Heart right ventricle (tissue), 16 donors: ENCODE measurements at regions not wholly inside any gene's neighbourhood (a gene's known extent, or its start where the extent isn't known, plus 50 kb on each side); places are given as distances from the start of the nearest gene placed in this dataset.

ENCODE experiments used
- ATAC-seq, 8 donors: fragments of 200-7000 bp; cut with Tn5 transposase; one replicate each; pipeline ENCODE4 v1.9.1; 2020; ENCODE audit warnings: mild to moderate bottlenecking in 8 of 8, moderate library complexity in 8 of 8, moderate number of reproducible peaks in 1 of 8
- DNase-seq, 2 donors: peaks; one replicate each; pipeline ENCODE4 v3.0.0-alpha.2; 2020
- H3K27ac ChIP-seq, 10 donors: fragments of 200-600 bp; sonication (generic) in 2 of 10; one replicate each; pipeline versions ENCODE4 v1.5.0 to v1.8.0; 2020 to 2022; ENCODE audit warnings: mild to moderate bottlenecking in 3 of 10
- H3K27me3 ChIP-seq, 7 donors: fragments of 200-600 bp; one replicate each; pipeline ENCODE4 v1.8.0; 2021 to 2022; ENCODE audit warnings: mild to moderate bottlenecking in 2 of 7
- H3K36me3 ChIP-seq, 9 donors: fragments of 200-600 bp; sonication (generic) in 1 of 9; one replicate each; pipeline versions ENCODE4 v1.5.0 to v1.8.0; 2020 to 2022; ENCODE audit warnings: mild to moderate bottlenecking in 2 of 9
- H3K4me1 ChIP-seq, 9 donors: fragments of 200-600 bp; sonication (generic) in 1 of 9; one replicate each; pipeline versions ENCODE4 v1.5.0 to v1.8.0; 2020 to 2022; ENCODE audit warnings: mild to moderate bottlenecking in 4 of 9
- H3K4me3 ChIP-seq, 10 donors: fragments of 200-600 bp; sonication (generic) in 2 of 10; one replicate each; pipeline versions ENCODE4 v1.5.0 to v1.8.0; 2020 to 2022; ENCODE audit warnings: mild to moderate bottlenecking in 7 of 10, moderate library complexity in 2 of 10
- H3K9me3 ChIP-seq, 11 donors: fragments of 200-600 bp in 10 of 11; sonication (generic) in 2 of 11; one replicate each; pipeline versions ENCODE4 v1.5.0 to v1.8.0; 2013 to 2022; ENCODE audit warnings: mild to moderate bottlenecking in 2 of 11, control low read depth in 1 of 11, moderate library complexity in 1 of 11
- CTCF ChIP-seq, 9 donors: fragments of 200-600 bp; sonication (generic) in 2 of 9; IDR thresholded peaks; one replicate each; pipeline versions ENCODE4 v1.5.0 to v1.8.0; 2021 to 2022; ENCODE audit warnings: antibody characterized with exemption in 9 of 9, mild to moderate bottlenecking in 5 of 9, moderate library complexity in 1 of 9
- WGBS, 2 donors: extraction: QIAGEN DNeasy Blood & Tissue Kit; methylation state at CpG; one replicate each; pipeline ENCODE4 v1.1.7; 2013; ENCODE audit warnings: inconsistent platforms in 1 of 2; 5-methylcytosine and 5-hydroxymethylcytosine counted together
- intact Hi-C, 10 donors: fragments of 100-400 bp; cut with DNase I; formaldehyde crosslinking; loops; one replicate each; pipeline versions ENCODE4 v1.11.1 to v1.14.2; 2022
- donor health status: Arrhythmogenic right ventricular cardiomyopathy.
- donor health status: ischemic (EF 13 %, LVEDD 7.1; RV severe dilation, severe dysfunction).
- donor health status: healthy with polysubstance abuse.
- donor health status: DM: no; HTN: yes; CAD: no.
- donor health status: DM: no; HTN: no; CAD: no.
- donor health status: ischemic (EF 25% LVEDD 6.9; RV normal size, moderate dysfunction).
- donor health status: ischemic (EF 25% LVEDD 5.7; RV mildly dilated, moderate dysfunction).
- donor health status: healthy.
- donor health status: DM: yes; HTN: yes; CAD: no.
- donor health status: Ischemic cardiomyopathy.
- donor health status: ischemic (EF 35%, LVEDD 5.7; RV mildly dilated, moderate dysfunction).
- donor health status: nonischemic (EF 11% LVEDD 7.7; RV severe dilation, severe dysfunction).
- donor health status: DM: yes; HTN: yes; CAD: no.
- donor health status: PGD.
- donor health status: ischemic (EF 29% LVEDD 5.4; RV normal size, mild dysfunction).
- donor health status: nonischemic (EF 23%, LVEDD 6.1; RV moderate dilation, normal function).

- H3K27ac ChIP-seq, result peak overlapping the region in 2 of 10 donors; percentile 28 to 36
- ATAC-seq, result peak in 1 of 8 donors; percentile 54
- 83% methylated on average over 10 of the region's 10 CpGs for WGBS, 2 donors
- intact Hi-C loops, result no loop called here
- peaks cover 0 to 2% (median 0%) of the 10 kb centered on the region in 7 donors for H3K27me3 ChIP-seq
- peaks cover 0 to 8% (median 0%) of the 10 kb centered on the region in 9 donors for H3K4me1 ChIP-seq
- TF ChIP-seq CTCF (IDR thresholded peaks at IDR 0.05), result no peak
- H3K36me3 ChIP-seq, result no peaks in the 10 kb centered on the region
- no peak overlapping the region for H3K4me3 ChIP-seq
- peaks cover 0 to 14% (median 2%) of the 10 kb centered on the region in 11 donors for H3K9me3 ChIP-seq
- DNase-seq, result no peak
These were observed 110.9 kb downstream of the NXNL2 start for GRCh38 chr9:88645879-88646199.

GRCh38 chr9:88646539-88647300 is 111.7 kb downstream of the NXNL2 start:
- H3K27ac ChIP-seq, result no peak overlapping the region
- no peak overlapping the region for H3K4me3 ChIP-seq
- intact Hi-C loops, result no loop called here
- peaks cover 0 to 2% (median 0%) of the 10 kb centered on the region in 7 donors for H3K27me3 ChIP-seq
- DNase-seq (no peak), ATAC-seq (no peak)
- 83 to 86% methylated on average over 8 of the region's 8 CpGs for WGBS, 2 donors
- peaks cover 0 to 9% (median 0%) of the 10 kb centered on the region in 9 donors for H3K4me1 ChIP-seq
- no peaks in the 10 kb centered on the region for H3K36me3 ChIP-seq
- peaks cover 0 to 14% (median 2%) of the 10 kb centered on the region in 11 donors for H3K9me3 ChIP-seq
- no peak for TF ChIP-seq CTCF (IDR thresholded peaks at IDR 0.05)

GRCh38 chr9:88651682-88652633 is 117.0 kb downstream of the NXNL2 start:
- peaks cover 0 to 9% (median 0%) of the 10 kb centered on the region in 11 donors for H3K9me3 ChIP-seq
- H3K27ac ChIP-seq, result peak overlapping the region in 5 of 10 donors; percentile 49 to 80 (median 55)
- whole genome bisulfite sequencing, 2 donors, result 47 to 52% methylated on average over 10 of the region's 10 CpGs
- intact Hi-C loops, result loop anchor here in 1 of 10 donors (10.0 kb wide), 1 partner anchor 343 kb away; the partner anchor contains the start of gene S1PR3
- TF ChIP-seq CTCF (IDR thresholded peaks at IDR 0.05), result peak in 4 of 9 donors; percentile 15 to 38 (median 32)
- H3K27me3 ChIP-seq, result no peaks in the 10 kb centered on the region
- H3K4me1 ChIP-seq, result peaks cover 0 to 25% (median 4%) of the 10 kb centered on the region in 9 donors
- no peaks in the 10 kb centered on the region for H3K36me3 ChIP-seq
- DNase-seq, result peak; percentile 78 to 85
- ATAC-seq, result peak; percentile 85 to 96 (median 92)
- no peak overlapping the region for H3K4me3 ChIP-seq

- whole genome bisulfite sequencing, 2 donors, result 56 to 57% methylated on average over 1 of the region's 1 CpG
- Histone ChIP-seq H3K36me3 (no peaks in the 10 kb centered on the region), H3K4me3 (no peak overlapping the region), H3K4me1 (peaks cover 0 to 25% (median 5%) of the 10 kb centered on the region in 9 donors), H3K9me3 (peaks cover 0 to 9% (median 0%) of the 10 kb centered on the region in 11 donors), H3K27me3 (no peaks in the 10 kb centered on the region), H3K27ac (peak overlapping the region in 5 of 10 donors; percentile 42 to 80 (median 55))
- ATAC-seq (no peak), DNase-seq (no peak)
- no peak for TF ChIP-seq CTCF (IDR thresholded peaks at IDR 0.05)
- intact Hi-C loops, result loop anchor here in 1 of 10 donors (10.0 kb wide), 1 partner anchor 342 kb away; the partner anchor contains the start of gene S1PR3
These were observed 117.9 kb downstream of the NXNL2 start for GRCh38 chr9:88652876-88653275.
